Rectal smooth muscle tissue (tissue), 1 donor: ENCODE measurements at regions not wholly inside any gene's neighbourhood (a gene's known extent, or its start where the extent isn't known, plus 50 kb on each side); places are given as distances from the start of the nearest gene placed in this dataset.

ENCODE experiments used
- H3K27ac ChIP-seq: one replicate; pipeline ENCODE4 v1.7.0; 2013; ENCODE audit warnings: low read depth, low read length, inconsistent platforms
- H3K27me3 ChIP-seq: one replicate; pipeline ENCODE4 v1.7.0; 2013; ENCODE audit warnings: low read length; ENCODE audit not compliant: control insufficient read depth, insufficient read depth
- H3K36me3 ChIP-seq: one replicate; pipeline ENCODE4 v1.7.0; 2013; ENCODE audit warnings: low read length; ENCODE audit not compliant: control insufficient read depth, insufficient read depth
- H3K4me1 ChIP-seq: one replicate; pipeline ENCODE4 v1.7.0; 2013; ENCODE audit warnings: low read length; ENCODE audit not compliant: control insufficient read depth, insufficient read depth
- H3K4me3 ChIP-seq: one replicate; pipeline ENCODE4 v1.7.0; 2013; ENCODE audit warnings: low read length
- H3K9ac ChIP-seq: one replicate; pipeline ENCODE4 v1.7.0; 2013; ENCODE audit warnings: low read length

GRCh38 chr2:15772086-15772595, 168.2 kb upstream of the MYCN start:
- H3K4me3 ChIP-seq, result no peak overlapping the region
- no peak overlapping the region for H3K27ac ChIP-seq
- no peaks in the 10 kb centered on the region for H3K4me1 ChIP-seq
- H3K9ac ChIP-seq, result no peak overlapping the region
- no peaks in the 10 kb centered on the region for H3K36me3 ChIP-seq
- H3K27me3 ChIP-seq, result no peaks in the 10 kb centered on the region

DNA sequence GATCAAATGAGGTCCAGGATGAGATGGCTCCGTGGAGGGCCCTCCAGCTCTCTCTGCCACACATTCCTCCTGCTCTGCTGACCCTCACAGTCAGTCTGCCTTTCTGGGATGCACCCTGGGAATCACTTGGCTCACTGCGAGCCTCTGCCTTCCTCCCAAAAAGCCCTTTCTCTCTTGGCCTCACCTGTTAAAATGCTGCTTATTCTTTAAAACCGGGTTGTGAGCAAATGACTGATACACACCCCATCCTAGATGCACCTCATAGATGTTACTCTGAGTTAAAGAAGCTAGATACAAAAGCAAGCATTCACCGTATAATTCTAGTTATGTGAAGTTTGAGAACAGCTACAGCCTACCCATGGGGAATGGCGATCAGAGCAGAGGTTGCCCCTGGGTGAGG, 167.7 kb upstream of the MYCN start:
- Histone ChIP-seq H3K27ac (no peak overlapping the region), H3K27me3 (no peaks in the 10 kb centered on the region), H3K4me3 (no peak overlapping the region), H3K36me3 (no peaks in the 10 kb centered on the region), H3K9ac (no peak overlapping the region), H3K4me1 (no peaks in the 10 kb centered on the region)

- Histone ChIP-seq H3K27me3 (no peaks in the 10 kb centered on the region), H3K9ac (no peak overlapping the region), H3K4me3 (no peak overlapping the region), H3K4me1 (no peaks in the 10 kb centered on the region), H3K36me3 (no peaks in the 10 kb centered on the region), H3K27ac (no peak overlapping the region)
Measured at GRCh38 chr2:15773204-15773603, 167.1 kb upstream of the MYCN start.

- H3K9ac ChIP-seq, result no peak overlapping the region
- H3K36me3 ChIP-seq, result no peaks in the 10 kb centered on the region
- no peak overlapping the region for H3K27ac ChIP-seq
- no peak overlapping the region for H3K4me3 ChIP-seq
- no peaks in the 10 kb centered on the region for H3K4me1 ChIP-seq
- no peaks in the 10 kb centered on the region for H3K27me3 ChIP-seq
Measured at GRCh38 chr2:15773846-15774245, 166.5 kb upstream of the MYCN start.

- Histone ChIP-seq H3K36me3 (no peaks in the 10 kb centered on the region), H3K9ac (no peak overlapping the region), H3K27ac (no peak overlapping the region), H3K27me3 (no peaks in the 10 kb centered on the region), H3K4me1 (no peaks in the 10 kb centered on the region), H3K4me3 (no peak overlapping the region)
Measured at GRCh38 chr2:15775753-15776628, 164.4 kb upstream of the MYCN start.

- Histone ChIP-seq H3K4me3 (no peak overlapping the region), H3K9ac (no peak overlapping the region), H3K36me3 (no peaks in the 10 kb centered on the region), H3K27ac (no peak overlapping the region), H3K27me3 (no peaks in the 10 kb centered on the region), H3K4me1 (no peaks in the 10 kb centered on the region)
Measured at GRCh38 chr2:15776629-15776919, 163.8 kb upstream of the MYCN start.

- H3K9ac ChIP-seq, result no peak overlapping the region
- no peak overlapping the region for H3K4me3 ChIP-seq
- no peaks in the 10 kb centered on the region for H3K27me3 ChIP-seq
- no peaks in the 10 kb centered on the region for H3K4me1 ChIP-seq
- no peak overlapping the region for H3K27ac ChIP-seq
- no peaks in the 10 kb centered on the region for H3K36me3 ChIP-seq
Measured at GRCh38 chr2:15776992-15777702, 163.2 kb upstream of the MYCN start.

DNA sequence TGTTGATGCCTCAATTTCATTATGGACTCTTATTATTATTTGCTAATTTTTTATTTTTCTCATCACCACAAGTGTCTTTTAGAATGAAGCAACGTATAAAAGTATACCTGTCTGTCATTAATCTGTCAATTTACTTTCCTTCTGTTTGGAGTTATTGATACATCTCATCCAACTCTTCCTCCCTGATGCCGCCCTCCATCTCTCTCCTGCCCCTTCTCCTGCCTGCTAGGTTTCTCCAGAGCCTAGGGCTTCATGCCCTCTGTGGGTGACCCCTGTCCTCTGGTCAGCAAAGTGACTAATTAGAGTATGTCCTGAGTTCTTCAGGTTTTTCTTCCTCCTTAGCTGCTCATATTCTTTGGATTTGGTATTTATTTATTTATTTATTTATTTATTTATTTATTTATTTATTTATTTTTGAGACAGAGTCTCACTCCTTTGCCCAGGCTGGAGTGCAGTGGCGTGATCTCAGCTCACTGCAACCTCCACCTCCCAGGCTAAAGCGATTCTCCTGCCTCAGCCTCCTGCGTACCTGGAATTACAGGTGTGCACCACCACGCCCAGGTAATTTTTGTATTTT, 162.5 kb upstream of the MYCN start:
- H3K27me3 ChIP-seq, result no peaks in the 10 kb centered on the region
- H3K9ac ChIP-seq, result no peak overlapping the region
- no peak overlapping the region for H3K4me3 ChIP-seq
- H3K4me1 ChIP-seq, result no peaks in the 10 kb centered on the region
- H3K36me3 ChIP-seq, result no peaks in the 10 kb centered on the region
- H3K27ac ChIP-seq, result no peak overlapping the region

DNA sequence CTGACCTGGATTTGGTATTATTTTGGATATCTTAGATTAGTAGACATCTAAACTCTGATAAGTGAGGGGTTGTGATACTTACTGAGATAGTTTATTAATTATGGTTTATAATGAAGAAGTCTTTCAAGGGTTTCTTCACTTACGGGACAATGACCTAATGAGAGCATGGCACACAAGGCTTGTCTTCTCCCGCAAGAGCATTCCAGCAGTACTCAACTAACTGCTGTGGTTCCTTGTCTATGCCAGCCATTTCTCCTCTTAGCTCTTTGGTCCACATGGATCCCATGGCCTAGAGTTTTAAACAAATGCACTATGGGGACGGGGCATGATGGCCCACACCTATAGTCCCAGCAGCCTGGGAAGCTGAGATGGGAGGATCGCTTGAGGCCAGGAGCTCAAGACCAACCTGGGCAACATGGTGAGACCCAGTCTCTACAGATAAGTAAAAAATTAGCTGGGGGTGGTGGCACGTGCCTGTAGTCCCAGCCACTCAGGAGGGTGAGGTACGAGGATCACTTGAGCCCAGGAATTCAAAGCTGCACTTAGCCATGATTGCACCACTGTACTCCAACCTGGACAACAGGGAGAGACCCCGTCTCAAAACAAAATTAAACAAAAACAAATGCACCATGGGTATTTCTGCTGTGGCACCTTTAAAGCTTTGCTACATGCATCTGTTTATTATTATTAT, 161.7 kb upstream of the MYCN start:
- Histone ChIP-seq H3K27me3 (no peaks in the 10 kb centered on the region), H3K36me3 (no peaks in the 10 kb centered on the region), H3K27ac (no peak overlapping the region), H3K4me3 (no peak overlapping the region), H3K9ac (no peak overlapping the region), H3K4me1 (no peaks in the 10 kb centered on the region)

DNA sequence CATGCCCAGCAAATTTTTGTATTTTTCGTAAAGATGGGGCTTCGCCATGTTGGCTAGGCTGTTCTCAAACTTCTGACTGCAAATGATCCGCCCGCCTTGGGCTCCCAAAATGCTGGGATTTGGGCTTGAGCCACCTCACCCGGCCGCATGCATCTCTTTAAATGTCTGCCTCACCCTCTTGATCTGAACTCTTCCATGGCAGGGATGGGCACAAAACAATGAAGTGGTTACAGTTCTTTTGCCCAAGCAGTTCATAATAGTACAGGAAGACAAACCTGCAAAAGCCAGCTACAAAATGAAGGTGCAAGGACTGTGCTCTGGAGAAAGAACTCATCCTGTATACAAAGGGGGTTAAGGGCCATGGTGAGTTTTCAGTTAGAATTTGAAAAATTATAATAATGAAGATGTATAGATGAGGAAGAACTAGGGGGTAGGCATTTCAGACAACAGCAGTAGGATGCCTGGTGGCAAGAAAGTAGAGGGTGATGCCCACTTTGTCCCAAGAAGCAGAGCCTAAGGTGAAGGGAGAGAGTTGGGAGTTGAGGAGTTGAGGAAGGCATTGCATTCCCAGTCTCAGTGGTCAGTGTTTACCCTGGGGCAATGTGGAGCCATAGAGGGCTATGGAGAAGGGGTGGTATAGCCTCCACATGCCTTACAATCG, 160.8 kb upstream of the MYCN start:
- Histone ChIP-seq H3K4me1 (no peaks in the 10 kb centered on the region), H3K36me3 (no peaks in the 10 kb centered on the region), H3K9ac (no peak overlapping the region), H3K27me3 (no peaks in the 10 kb centered on the region), H3K4me3 (no peak overlapping the region), H3K27ac (no peak overlapping the region)

GRCh38 chr2:15780234-15780633, 160.1 kb upstream of the MYCN start:
- Histone ChIP-seq H3K9ac (no peak overlapping the region), H3K4me1 (no peaks in the 10 kb centered on the region), H3K27me3 (no peaks in the 10 kb centered on the region), H3K36me3 (no peaks in the 10 kb centered on the region), H3K4me3 (no peak overlapping the region), H3K27ac (no peak overlapping the region)
